Activated naive CD8-positive, alpha-beta T cell treated with anti-CD3 and anti-CD28 coated beads, Interleukin-2, amount 50 U/mL, for 24 hours (primary cell): ENCODE measurements at regions not wholly inside any gene's neighbourhood (a gene's known extent, or its start where the extent isn't known, plus 50 kb on each side); places are given as distances from the start of the nearest gene placed in this dataset.

ENCODE experiments used
- ATAC-seq: fragments of 150-1000 bp; cut with Tn5 transposase; one replicate; pipeline ENCODE4 v1.10.0; 2021
- DNase-seq: peaks from one replicate; pipeline ENCODE4 v3.0.0; 2021
- H3K27ac Mint-ChIP-seq: one replicate; pipeline ENCODE4 v1.8.0; 2021; ENCODE audit warnings: mild to moderate bottlenecking, mixed read lengths
- H3K27me3 Mint-ChIP-seq: one replicate; pipeline ENCODE4 v1.8.0; 2021; ENCODE audit warnings: mixed read lengths
- H3K36me3 Mint-ChIP-seq: one replicate; pipeline ENCODE4 v1.8.0; 2021; ENCODE audit warnings: low read depth, mixed read lengths
- H3K4me1 Mint-ChIP-seq: one replicate; pipeline ENCODE4 v1.8.0; 2021; ENCODE audit warnings: mixed read lengths
- H3K4me3 Mint-ChIP-seq: one replicate; pipeline ENCODE4 v1.8.0; 2021; ENCODE audit warnings: mild to moderate bottlenecking, moderate library complexity, mixed read lengths
- H3K9me3 Mint-ChIP-seq: one replicate; pipeline ENCODE4 v1.8.0; 2021; ENCODE audit warnings: mixed read lengths

GRCh38 chr5:40405996-40406740 lies 273.5 kb upstream of the PTGER4 start:
- DNase-seq (no peak), ATAC-seq (peak; percentile 12)
- H3K27me3 Mint-ChIP-seq, result no peaks in the 10 kb centered on the region
- H3K27ac Mint-ChIP-seq, result peak overlapping the region; percentile 95
- peaks cover 92% of the 10 kb centered on the region for H3K4me1 Mint-ChIP-seq
- H3K4me3 Mint-ChIP-seq, result peak overlapping the region; percentile 50
- H3K9me3 Mint-ChIP-seq, result peaks cover under 1% of the 10 kb centered on the region
- peaks cover 11% of the 10 kb centered on the region for H3K36me3 Mint-ChIP-seq

- H3K9me3 Mint-ChIP-seq, result no peaks in the 10 kb centered on the region
- no peak overlapping the region for H3K4me3 Mint-ChIP-seq
- H3K27ac Mint-ChIP-seq, result peak overlapping the region; percentile 95
Measured at GRCh38 chr5:40405230-40405629, 274.5 kb upstream of the PTGER4 start.

GRCh38 chr5:40404613-40405012 lies 275.1 kb upstream of the PTGER4 start:
- Mint-ChIP-seq H3K9me3 (no peaks in the 10 kb centered on the region), H3K36me3 (peaks cover 11% of the 10 kb centered on the region), H3K27ac (peak overlapping the region; percentile 95), H3K4me3 (peak overlapping the region; percentile 32), H3K4me1 (peaks cover 82% of the 10 kb centered on the region), H3K27me3 (no peaks in the 10 kb centered on the region)
- no peak for DNase-seq
- peak; percentile 53 for ATAC-seq

More at GRCh38 chr5:40405230-40405629, 274.5 kb upstream of the PTGER4 start:
- no peaks in the 10 kb centered on the region for H3K27me3 Mint-ChIP-seq
- ATAC-seq, result no peak
- H3K4me1 Mint-ChIP-seq, result peaks cover 85% of the 10 kb centered on the region
- DNase-seq, result no peak
- H3K36me3 Mint-ChIP-seq, result peaks cover 11% of the 10 kb centered on the region

- H3K36me3 Mint-ChIP-seq, result peaks cover 9% of the 10 kb centered on the region
- peaks cover 75% of the 10 kb centered on the region for H3K4me1 Mint-ChIP-seq
- DNase-seq (peak; percentile 53), ATAC-seq (peak; percentile 59)
- peaks cover 4% of the 10 kb centered on the region for H3K9me3 Mint-ChIP-seq
- peak overlapping the region; percentile 74 for H3K27ac Mint-ChIP-seq
- H3K27me3 Mint-ChIP-seq, result no peaks in the 10 kb centered on the region
- H3K4me3 Mint-ChIP-seq, result peak overlapping the region; percentile 1
Measured at GRCh38 chr5:40402007-40402364, 277.7 kb upstream of the PTGER4 start.

GRCh38 chr5:40401284-40402006 lies 278.3 kb upstream of the PTGER4 start:
- Mint-ChIP-seq H3K9me3 (peaks cover 4% of the 10 kb centered on the region), H3K4me1 (peaks cover 70% of the 10 kb centered on the region), H3K27ac (peak overlapping the region; percentile 74), H3K4me3 (peak overlapping the region; percentile 1), H3K36me3 (peaks cover 5% of the 10 kb centered on the region), H3K27me3 (no peaks in the 10 kb centered on the region)
- DNase-seq (no peak), ATAC-seq (no peak)

GRCh38 chr5:40400245-40400644 lies 279.5 kb upstream of the PTGER4 start:
- Mint-ChIP-seq H3K27me3 (no peaks in the 10 kb centered on the region), H3K36me3 (peaks cover 3% of the 10 kb centered on the region), H3K9me3 (peaks cover 4% of the 10 kb centered on the region), H3K27ac (no peak overlapping the region), H3K4me3 (no peak overlapping the region), H3K4me1 (peaks cover 60% of the 10 kb centered on the region)
- DNase-seq (no peak), ATAC-seq (no peak)

- Mint-ChIP-seq H3K36me3 (peaks cover 3% of the 10 kb centered on the region), H3K9me3 (peaks cover 4% of the 10 kb centered on the region), H3K27ac (no peak overlapping the region), H3K4me1 (peaks cover 51% of the 10 kb centered on the region), H3K4me3 (no peak overlapping the region), H3K27me3 (no peaks in the 10 kb centered on the region)
- DNase-seq (no peak), ATAC-seq (no peak)
Measured at GRCh38 chr5:40399349-40399748, 280.4 kb upstream of the PTGER4 start.

- ATAC-seq (peak; percentile 38), DNase-seq (no peak)
- Mint-ChIP-seq H3K36me3 (peaks cover 3% of the 10 kb centered on the region), H3K4me3 (no peak overlapping the region), H3K9me3 (peaks cover 4% of the 10 kb centered on the region), H3K27ac (no peak overlapping the region), H3K27me3 (no peaks in the 10 kb centered on the region), H3K4me1 (peaks cover 39% of the 10 kb centered on the region)
Measured at GRCh38 chr5:40397976-40398375, 281.7 kb upstream of the PTGER4 start.

GRCh38 chr5:40397091-40397490 lies 282.6 kb upstream of the PTGER4 start:
- ATAC-seq, result no peak
- H3K4me1 Mint-ChIP-seq, result peaks cover 34% of the 10 kb centered on the region
- H3K36me3 Mint-ChIP-seq, result peaks cover 3% of the 10 kb centered on the region
- no peak overlapping the region for H3K27ac Mint-ChIP-seq
- no peak for DNase-seq
- peaks cover 4% of the 10 kb centered on the region for H3K9me3 Mint-ChIP-seq
- H3K27me3 Mint-ChIP-seq, result no peaks in the 10 kb centered on the region
- H3K4me3 Mint-ChIP-seq, result no peak overlapping the region

- Mint-ChIP-seq H3K27me3 (no peaks in the 10 kb centered on the region), H3K4me3 (no peak overlapping the region), H3K9me3 (peaks cover 4% of the 10 kb centered on the region), H3K27ac (no peak overlapping the region), H3K4me1 (peaks cover 27% of the 10 kb centered on the region), H3K36me3 (peaks cover 3% of the 10 kb centered on the region)
- DNase-seq (no peak), ATAC-seq (no peak)
Measured at GRCh38 chr5:40396317-40396716, 283.4 kb upstream of the PTGER4 start.

- peaks cover 3% of the 10 kb centered on the region for H3K36me3 Mint-ChIP-seq
- peaks cover 26% of the 10 kb centered on the region for H3K4me1 Mint-ChIP-seq
Measured at GRCh38 chr5:40395251-40395650, 284.5 kb upstream of the PTGER4 start.

GRCh38 chr5:40394698-40395097 lies 285.0 kb upstream of the PTGER4 start:
- peaks cover 30% of the 10 kb centered on the region for H3K4me1 Mint-ChIP-seq
- no peak overlapping the region for H3K4me3 Mint-ChIP-seq
- H3K36me3 Mint-ChIP-seq, result peaks cover 3% of the 10 kb centered on the region
- no peak overlapping the region for H3K27ac Mint-ChIP-seq
- DNase-seq (no peak), ATAC-seq (no peak)
- H3K9me3 Mint-ChIP-seq, result peaks cover 4% of the 10 kb centered on the region
- no peaks in the 10 kb centered on the region for H3K27me3 Mint-ChIP-seq

More at GRCh38 chr5:40395251-40395650, 284.5 kb upstream of the PTGER4 start:
- ATAC-seq, result no peak
- Mint-ChIP-seq H3K27ac (no peak overlapping the region), H3K9me3 (peaks cover 4% of the 10 kb centered on the region), H3K4me3 (no peak overlapping the region), H3K27me3 (no peaks in the 10 kb centered on the region)
- DNase-seq, result no peak

GRCh38 chr5:40391642-40392041 lies 288.1 kb upstream of the PTGER4 start:
- Mint-ChIP-seq H3K27me3 (no peaks in the 10 kb centered on the region), H3K9me3 (no peaks in the 10 kb centered on the region), H3K27ac (no peak overlapping the region), H3K36me3 (peaks cover 3% of the 10 kb centered on the region), H3K4me3 (no peak overlapping the region), H3K4me1 (peaks cover 33% of the 10 kb centered on the region)
- DNase-seq (no peak), ATAC-seq (no peak)

- DNase-seq, result no peak
- Mint-ChIP-seq H3K4me1 (peaks cover 41% of the 10 kb centered on the region), H3K4me3 (no peak overlapping the region), H3K27me3 (no peaks in the 10 kb centered on the region), H3K27ac (no peak overlapping the region), H3K36me3 (peaks cover 3% of the 10 kb centered on the region), H3K9me3 (no peaks in the 10 kb centered on the region)
- no peak for ATAC-seq
Measured at GRCh38 chr5:40390281-40391149, 289.2 kb upstream of the PTGER4 start.
